ENCODE measurements at regions not wholly inside any gene's neighbourhood (a gene's known extent, or its start where the extent isn't known, plus 50 kb on each side); places are given as distances from the start of the nearest gene placed in this dataset.

DNA sequence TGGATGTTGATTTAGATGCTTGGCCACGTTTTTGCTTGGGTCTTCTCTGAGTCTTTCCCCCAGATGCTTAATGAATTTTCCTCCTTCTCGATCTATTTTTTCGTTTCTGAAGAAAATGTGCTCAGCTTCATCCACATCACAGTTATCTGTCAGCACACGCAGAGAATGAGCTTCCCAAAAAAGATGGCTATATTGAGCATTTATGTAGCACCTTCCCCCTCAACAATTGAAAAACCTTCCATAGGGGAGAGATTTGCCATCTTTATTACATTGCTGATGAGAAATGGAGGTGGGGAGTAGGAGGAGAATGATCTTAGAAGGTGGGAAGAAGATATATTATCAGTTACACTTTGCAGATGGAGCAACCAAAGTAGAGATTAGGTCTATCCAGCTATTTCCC, 228.1 kb upstream of the PHYHIPL start:
- TF ChIP-seq, protein P1, sequence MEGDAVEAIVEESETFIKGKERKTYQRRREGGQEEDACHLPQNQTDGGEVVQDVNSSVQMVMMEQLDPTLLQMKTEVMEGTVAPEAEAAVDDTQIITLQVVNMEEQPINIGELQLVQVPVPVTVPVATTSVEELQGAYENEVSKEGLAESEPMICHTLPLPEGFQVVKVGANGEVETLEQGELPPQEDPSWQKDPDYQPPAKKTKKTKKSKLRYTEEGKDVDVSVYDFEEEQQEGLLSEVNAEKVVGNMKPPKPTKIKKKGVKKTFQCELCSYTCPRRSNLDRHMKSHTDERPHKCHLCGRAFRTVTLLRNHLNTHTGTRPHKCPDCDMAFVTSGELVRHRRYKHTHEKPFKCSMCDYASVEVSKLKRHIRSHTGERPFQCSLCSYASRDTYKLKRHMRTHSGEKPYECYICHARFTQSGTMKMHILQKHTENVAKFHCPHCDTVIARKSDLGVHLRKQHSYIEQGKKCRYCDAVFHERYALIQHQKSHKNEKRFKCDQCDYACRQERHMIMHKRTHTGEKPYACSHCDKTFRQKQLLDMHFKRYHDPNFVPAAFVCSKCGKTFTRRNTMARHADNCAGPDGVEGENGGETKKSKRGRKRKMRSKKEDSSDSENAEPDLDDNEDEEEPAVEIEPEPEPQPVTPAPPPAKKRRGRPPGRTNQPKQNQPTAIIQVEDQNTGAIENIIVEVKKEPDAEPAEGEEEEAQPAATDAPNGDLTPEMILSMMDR (IDR thresholded peaks at IDR 0.05; ENCODE audit: low read depth, low read length) = no peak
- TF ChIP-seq EZH2phosphoT487 (IDR thresholded peaks at IDR 0.05; ENCODE audit: low read depth) = no peak

Data from OCI-LY3 (cell line).